ENCODE measurements at regions not wholly inside any gene's neighbourhood (a gene's known extent, or its start where the extent isn't known, plus 50 kb on each side); places are given as distances from the start of the nearest gene placed in this dataset.

GRCh38 chr2:220134756-220135534 lies 507.5 kb downstream of the SLC4A3 start:
- DNase-seq, result no peak

DNA sequence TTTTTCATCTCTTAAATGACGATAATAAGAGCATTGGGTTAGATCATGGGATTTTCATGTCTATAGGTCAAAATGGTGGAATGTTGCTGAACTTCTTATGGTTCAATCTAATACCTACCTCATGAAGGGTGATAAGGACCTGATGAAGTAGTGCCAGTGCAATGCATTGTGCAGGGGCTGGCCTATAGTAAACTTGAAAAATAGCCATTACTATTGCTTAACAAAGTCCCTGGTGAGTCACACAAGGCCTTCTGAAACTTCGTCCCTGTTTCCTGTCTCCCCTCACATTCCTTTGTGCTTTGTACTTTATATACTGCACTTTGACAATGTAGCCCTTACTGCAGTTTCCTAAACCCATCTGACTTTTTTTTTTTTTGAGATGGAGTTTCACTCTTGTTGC lies 515.9 kb downstream of the SLC4A3 start:
- peak; percentile 73 for DNase-seq

DNA sequence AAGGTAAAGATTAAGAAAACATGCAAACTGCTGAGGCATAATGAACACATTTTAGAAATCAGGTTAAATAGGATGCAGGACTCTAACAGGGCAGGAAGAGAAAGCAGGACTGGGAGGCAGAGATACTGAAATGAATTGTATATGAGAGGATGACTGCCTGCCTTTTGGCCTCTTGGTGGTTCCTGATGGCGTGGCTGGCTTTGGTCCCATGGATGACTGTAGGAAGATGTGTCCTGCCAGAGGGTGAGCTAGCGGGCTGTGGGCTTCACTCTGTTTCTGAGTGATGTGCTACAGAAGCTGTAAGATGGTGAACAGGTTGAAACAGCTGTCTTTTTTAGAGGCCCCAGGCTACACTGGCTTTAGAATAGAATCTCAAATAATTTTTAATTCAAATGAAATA lies 517.0 kb downstream of the SLC4A3 start:
- DNase-seq, result no peak

DNA sequence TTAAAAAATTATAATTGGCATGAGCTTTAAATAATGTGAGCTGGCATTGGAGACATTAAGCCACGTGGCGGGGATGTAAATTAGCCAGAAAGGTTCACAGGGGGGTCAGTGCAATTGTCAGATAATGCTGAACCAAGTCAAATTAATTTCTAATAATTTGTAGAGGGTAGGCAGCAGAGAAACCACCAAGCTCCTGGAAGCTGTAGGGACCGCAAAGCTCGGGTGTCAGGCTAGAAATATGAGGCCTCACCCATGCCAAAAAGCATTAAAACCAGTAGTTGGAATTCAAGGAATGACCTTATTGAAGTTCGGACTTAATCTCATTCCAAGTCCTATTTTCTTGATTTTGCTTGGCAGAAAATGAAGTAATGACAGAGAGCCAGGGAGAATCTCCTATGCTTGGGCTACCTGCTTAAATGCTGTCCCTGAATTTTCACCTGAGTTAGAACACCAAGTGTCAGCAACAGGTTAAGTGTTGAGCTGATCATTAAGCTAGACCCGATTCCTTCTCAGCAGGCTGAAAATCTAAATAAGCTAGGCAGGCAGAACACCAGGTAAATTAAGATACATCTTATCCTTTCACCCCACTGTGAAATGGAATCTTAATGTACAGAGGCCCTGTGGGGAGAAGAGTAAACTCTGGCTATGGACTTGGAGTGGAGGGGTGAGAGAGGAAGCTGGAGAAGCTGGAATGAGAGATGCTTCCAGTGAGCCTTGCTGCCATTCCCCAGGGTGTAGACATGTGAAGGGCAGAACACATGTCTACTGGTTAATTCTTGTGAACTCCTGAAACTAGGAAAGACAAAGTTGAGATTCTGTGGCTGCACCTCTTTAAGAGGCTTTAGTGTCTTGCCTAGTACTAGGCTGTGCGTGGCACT lies 520.0 kb downstream of the SLC4A3 start:
- DNase-seq, result no peak

- no peak for DNase-seq
Observed at GRCh38 chr2:220148471-220149248, 521.2 kb downstream of the SLC4A3 start.

GRCh38 chr2:220151341-220151740 lies 523.9 kb downstream of the SLC4A3 start:
- DNase-seq, result no peak

DNA sequence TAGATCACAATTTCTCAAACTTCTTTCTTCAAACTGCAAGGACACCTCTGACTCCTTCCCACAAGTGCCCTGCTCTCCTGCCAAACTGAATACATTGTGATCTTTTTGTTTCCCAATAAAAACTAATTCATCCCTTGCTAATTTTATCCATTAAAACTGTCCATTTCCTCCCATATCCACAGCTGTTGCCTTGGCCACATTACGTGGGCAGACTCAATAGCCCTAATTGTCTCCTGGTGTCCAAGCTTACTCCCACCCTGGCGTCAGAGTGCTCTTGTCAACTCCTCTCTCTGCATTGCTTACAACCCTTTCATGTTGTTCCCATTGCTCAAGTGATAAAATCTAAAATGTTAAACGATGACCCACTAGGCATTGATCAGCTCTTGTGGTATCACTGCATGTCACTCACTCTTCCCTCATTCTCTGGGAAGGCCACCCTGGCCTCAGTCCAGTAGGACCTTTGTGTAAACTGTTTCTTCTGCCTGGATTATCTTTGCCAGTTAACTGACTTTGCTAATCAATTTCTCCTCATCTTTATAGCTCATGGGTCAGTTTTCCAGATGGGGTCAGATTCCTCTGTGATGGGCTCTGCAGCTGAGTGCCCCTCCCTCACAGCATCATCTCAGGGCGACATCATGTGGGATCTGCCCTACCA lies 525.0 kb downstream of the SLC4A3 start:
- DNase-seq, result no peak

DNA sequence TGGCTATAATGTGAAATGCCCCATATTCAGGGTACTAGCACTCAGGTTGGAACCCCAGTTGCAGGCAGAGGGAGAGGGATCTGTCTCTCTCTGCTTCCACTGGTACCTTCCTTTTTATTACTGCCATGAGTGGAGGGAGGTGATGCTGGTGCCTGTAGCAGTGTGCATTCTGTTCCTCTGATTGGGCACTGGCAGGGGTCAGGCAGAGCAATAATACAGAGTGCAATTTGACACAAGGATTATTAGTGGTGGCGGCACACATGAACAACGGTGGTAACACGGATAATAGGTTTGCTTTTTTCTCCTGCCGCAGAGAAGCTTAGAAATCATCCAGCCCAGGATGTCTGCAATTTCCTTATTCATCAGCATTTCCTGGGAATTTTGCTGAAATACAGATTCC lies 525.7 kb downstream of the SLC4A3 start:
- no peak for DNase-seq

DNA sequence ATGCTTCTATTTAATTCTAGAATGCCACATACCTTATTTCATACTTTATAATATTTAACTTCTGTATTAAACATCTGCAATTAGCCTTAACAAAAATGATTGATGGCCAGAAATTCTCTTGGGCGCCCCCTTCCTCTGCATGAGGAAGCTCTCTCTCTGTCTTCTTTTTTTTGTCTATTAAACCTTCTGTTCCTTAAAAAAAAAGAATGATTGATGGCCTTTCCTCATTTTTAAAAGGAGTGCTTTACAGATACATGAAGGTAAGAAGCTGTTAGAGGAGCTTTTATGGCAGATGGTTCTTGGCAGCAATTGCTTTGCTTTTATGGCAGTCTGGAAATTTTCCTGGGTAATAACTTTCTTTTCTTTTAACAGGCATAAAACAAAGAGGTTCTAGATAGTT lies 526.9 kb downstream of the SLC4A3 start:
- DNase-seq, result no peak

GRCh38 chr2:220157312-220157711 lies 529.9 kb downstream of the SLC4A3 start:
- no peak for DNase-seq

GRCh38 chr2:220159738-220160137 lies 532.3 kb downstream of the SLC4A3 start:
- DNase-seq, result no peak

DNA sequence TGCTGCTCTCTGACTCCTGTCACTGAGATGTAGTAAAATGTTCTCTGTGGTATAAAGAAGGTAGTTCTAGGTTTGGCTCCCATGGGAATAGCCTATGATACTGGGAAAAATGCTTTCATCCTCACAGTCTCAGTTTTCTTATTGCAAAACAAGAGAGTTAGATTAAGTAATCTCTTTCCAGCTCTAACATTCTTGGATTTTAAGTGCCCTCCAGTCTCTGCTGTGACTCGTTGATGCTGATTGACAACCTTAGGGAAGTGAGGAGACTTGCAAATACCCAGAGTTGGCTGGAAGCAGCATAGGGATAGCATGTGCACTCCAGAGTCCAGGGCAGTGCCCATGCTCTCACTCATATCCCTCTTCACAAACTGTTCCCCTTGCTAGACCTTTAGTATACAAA lies 534.9 kb downstream of the SLC4A3 start:
- DNase-seq, result no peak

- DNase-seq, result no peak
Observed at GRCh38 chr2:220163486-220163885, 536.1 kb downstream of the SLC4A3 start.

DNA sequence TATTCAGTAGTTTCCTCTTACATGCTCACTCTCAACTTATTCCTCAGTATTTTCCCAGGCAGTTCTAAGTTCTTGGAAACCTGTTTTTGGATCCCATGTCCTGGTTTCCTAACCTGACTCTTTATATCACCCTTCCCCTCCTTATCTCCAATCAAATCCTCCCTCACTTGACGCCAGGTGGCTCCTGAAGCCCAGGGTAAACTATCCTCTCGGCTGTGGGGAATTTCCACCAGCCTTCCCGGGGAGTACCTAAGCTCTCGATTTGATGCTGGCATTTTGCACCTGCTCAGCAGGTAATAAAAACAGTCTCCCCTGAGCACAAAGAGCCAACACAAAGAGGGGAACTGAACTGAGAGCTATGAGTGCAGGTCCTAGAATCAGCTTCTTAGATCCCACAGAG lies 538.0 kb downstream of the SLC4A3 start:
- no peak for DNase-seq

- no peak for DNase-seq
Observed at GRCh38 chr2:220166616-220167015, 539.2 kb downstream of the SLC4A3 start.

GRCh38 chr2:220167956-220168355 lies 540.5 kb downstream of the SLC4A3 start:
- no peak for DNase-seq

- no peak for DNase-seq
Observed at GRCh38 chr2:220168891-220169546, 541.6 kb downstream of the SLC4A3 start.

DNA sequence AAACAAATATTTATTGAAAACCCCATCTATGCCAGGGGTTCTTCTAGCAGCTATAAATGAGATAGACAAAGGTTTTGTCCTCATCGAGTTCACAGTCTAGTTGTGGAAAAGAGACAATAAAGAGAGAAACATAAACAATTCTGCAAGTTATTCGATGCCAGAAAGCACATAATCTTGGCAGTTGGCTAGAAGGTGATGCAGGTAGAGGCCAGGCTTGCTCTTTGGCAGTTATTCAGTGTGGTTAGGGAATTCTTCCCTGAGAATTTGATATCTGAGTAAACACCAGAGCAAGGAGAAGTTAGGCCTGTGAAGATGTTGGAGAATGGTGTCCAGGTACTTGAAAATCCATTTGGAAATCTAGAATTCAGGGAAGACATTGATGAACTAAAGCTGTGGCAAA lies 547.4 kb downstream of the SLC4A3 start:
- no peak for DNase-seq

DNA sequence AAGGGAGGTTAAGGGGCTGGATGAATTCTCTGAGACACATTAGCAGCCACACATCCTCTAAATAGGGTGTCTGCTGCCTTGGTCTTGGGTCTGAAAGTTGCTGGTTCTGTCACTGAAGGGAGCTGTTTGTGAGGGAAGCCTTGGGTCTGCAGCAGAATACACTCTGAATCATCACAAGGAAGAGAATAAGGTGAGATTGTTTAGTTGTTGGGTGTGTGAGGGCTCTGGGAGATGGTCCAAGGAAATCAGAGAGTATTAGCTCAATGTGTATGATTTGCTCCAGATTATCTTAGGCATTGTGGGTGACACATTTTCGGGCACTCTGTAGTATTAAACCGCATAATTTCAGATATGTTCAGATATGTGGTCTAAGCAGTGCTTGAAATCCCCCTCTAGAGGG lies 548.5 kb downstream of the SLC4A3 start:
- no peak for DNase-seq

- no peak for DNase-seq
Observed at GRCh38 chr2:220178991-220179695, 551.7 kb downstream of the SLC4A3 start.

- DNase-seq, result no peak
Observed at GRCh38 chr2:220181165-220181564, 553.7 kb downstream of the SLC4A3 start.

GRCh38 chr2:220182790-220183189 lies 555.4 kb downstream of the SLC4A3 start:
- no peak for DNase-seq
